Keratinocyte (primary cell): ENCODE measurements at regions not wholly inside any gene's neighbourhood (a gene's known extent, or its start where the extent isn't known, plus 50 kb on each side); places are given as distances from the start of the nearest gene placed in this dataset.

Experiments used
- DNase-seq: peaks from one replicate; pipeline ENCODE4 v3.0.0-alpha.2; 2011; ENCODE audit warnings: low read depth, missing footprints, low spot score
- FAIRE-seq: peaks from 2 replicates; lab custom pipeline; 2011; peaks lifted over from hg19 to GRCh38; lab: Jason Lieb, UNC
- H2AFZ ChIP-seq: 2 replicates; pipeline ENCODE4 v1.6.0; 2012; ENCODE audit warnings: low read length, control low read depth, inconsistent platforms; ENCODE audit not compliant: control insufficient read depth
- H3K27ac ChIP-seq: 2 replicates; pipeline ENCODE4 v1.5.1; 2011; ENCODE audit warnings: low read length; ENCODE audit not compliant: control insufficient read depth, insufficient read depth
- H3K27me3 ChIP-seq: 3 replicates; pipeline ENCODE4 v1.6.0; 2011; ENCODE audit warnings: low read length; ENCODE audit not compliant: control insufficient read depth, insufficient read depth; ENCODE audit errors: extremely low read depth
- H3K36me3 ChIP-seq, 2 experiments: 2 replicates in 1 of 2; 3 replicates in 1 of 2; pipeline ENCODE4 v1.5.1; 2011; ENCODE audit warnings: low read length in 2 of 2, mild to moderate bottlenecking in 1 of 2; ENCODE audit not compliant: control insufficient read depth in 2 of 2, insufficient read depth in 2 of 2; ENCODE audit errors: extremely low read depth in 1 of 2
- H3K4me1 ChIP-seq: 3 replicates; pipeline ENCODE4 v1.5.1; 2011; ENCODE audit warnings: low read length; ENCODE audit not compliant: control insufficient read depth, insufficient read depth; ENCODE audit errors: extremely low read depth
- H3K4me2 ChIP-seq: 3 replicates; pipeline ENCODE4 v1.6.0; 2011; ENCODE audit warnings: low read depth, low read length; ENCODE audit not compliant: control insufficient read depth, insufficient read depth; ENCODE audit errors: extremely low read depth
- H3K4me3 ChIP-seq, 3 experiments: fragments of 200-600 bp in 1 of 3; sonication (generic) in 1 of 3; 2 replicates in 2 of 3; 3 replicates in 1 of 3; pipeline ENCODE4 v1.5.1; 2011 to 2016; ENCODE audit warnings: low read length in 3 of 3, mild to moderate bottlenecking in 3 of 3, control low read depth in 2 of 3, inconsistent platforms in 1 of 3, low read depth in 1 of 3, mixed read lengths in 1 of 3, mixed run types in 1 of 3, moderate library complexity in 1 of 3; ENCODE audit not compliant: control insufficient read depth in 2 of 3, insufficient read depth in 2 of 3; ENCODE audit errors: extremely low read depth in 1 of 3
- H3K79me2 ChIP-seq: 2 replicates; pipeline ENCODE4 v1.6.0; 2012; ENCODE audit warnings: low read length; ENCODE audit not compliant: control insufficient read depth, insufficient read depth
- H3K9ac ChIP-seq: 3 replicates; pipeline ENCODE4 v1.6.0; 2011; ENCODE audit warnings: low read length; ENCODE audit not compliant: control insufficient read depth, insufficient read depth; ENCODE audit errors: extremely low read depth
- H3K9me1 ChIP-seq: 3 replicates; pipeline ENCODE4 v1.6.0; 2011; ENCODE audit warnings: low read length; ENCODE audit not compliant: control insufficient read depth, insufficient read depth; ENCODE audit errors: extremely low read depth
- H3K9me3 ChIP-seq: 2 replicates; pipeline ENCODE4 v1.5.1; 2012; ENCODE audit warnings: low read depth, low read length; ENCODE audit not compliant: control insufficient read depth
- H4K20me1 ChIP-seq: 3 replicates; pipeline ENCODE4 v1.6.0; 2011; ENCODE audit warnings: low read length; ENCODE audit not compliant: control insufficient read depth, insufficient read depth; ENCODE audit errors: extremely low read depth
- EZH2 ChIP-seq: IDR thresholded peaks from one replicate; pipeline ENCODE4 v1.6.1; 2012; ENCODE audit warnings: inconsistent platforms, mild to moderate bottlenecking, low read length, moderate library complexity
- dilution Hi-C: fragments of 300-500 bp; cut with MboI; formaldehyde crosslinking; loops from one replicate; pipeline ENCODE4 v1.7.0; 2020; ENCODE audit warnings: low sequenced_read_pairs; ENCODE audit not compliant: extremely low pct_ligation_motif_present
- TF ChIP-seq, protein P1 (sequence below), 3 experiments: IDR thresholded peaks in 1 of 3; conservative IDR thresholded peaks in 1 of 3; optimal IDR thresholded peaks in 1 of 3; 2 replicates in 2 of 3; 3 replicates in 1 of 3; pipeline versions ENCODE3 to v1.5.1; 2011; ENCODE audit warnings: low read length in 3 of 3, mild to moderate bottlenecking in 3 of 3, moderate library complexity in 2 of 3, control low read depth in 1 of 3, inconsistent platforms in 1 of 3; ENCODE audit not compliant: insufficient read depth in 2 of 3; ENCODE audit errors: extremely low read depth in 1 of 3

- no peak overlapping the region for H3K27ac ChIP-seq
- H3K9me1 ChIP-seq, result no peaks in the 10 kb centered on the region
- no peaks in the 10 kb centered on the region for H3K79me2 ChIP-seq
- dilution Hi-C loops, result no loop called here
- H3K4me1 ChIP-seq, result peaks cover 10% of the 10 kb centered on the region
- no peak for TF ChIP-seq EZH2
- TF ChIP-seq, protein P1, sequence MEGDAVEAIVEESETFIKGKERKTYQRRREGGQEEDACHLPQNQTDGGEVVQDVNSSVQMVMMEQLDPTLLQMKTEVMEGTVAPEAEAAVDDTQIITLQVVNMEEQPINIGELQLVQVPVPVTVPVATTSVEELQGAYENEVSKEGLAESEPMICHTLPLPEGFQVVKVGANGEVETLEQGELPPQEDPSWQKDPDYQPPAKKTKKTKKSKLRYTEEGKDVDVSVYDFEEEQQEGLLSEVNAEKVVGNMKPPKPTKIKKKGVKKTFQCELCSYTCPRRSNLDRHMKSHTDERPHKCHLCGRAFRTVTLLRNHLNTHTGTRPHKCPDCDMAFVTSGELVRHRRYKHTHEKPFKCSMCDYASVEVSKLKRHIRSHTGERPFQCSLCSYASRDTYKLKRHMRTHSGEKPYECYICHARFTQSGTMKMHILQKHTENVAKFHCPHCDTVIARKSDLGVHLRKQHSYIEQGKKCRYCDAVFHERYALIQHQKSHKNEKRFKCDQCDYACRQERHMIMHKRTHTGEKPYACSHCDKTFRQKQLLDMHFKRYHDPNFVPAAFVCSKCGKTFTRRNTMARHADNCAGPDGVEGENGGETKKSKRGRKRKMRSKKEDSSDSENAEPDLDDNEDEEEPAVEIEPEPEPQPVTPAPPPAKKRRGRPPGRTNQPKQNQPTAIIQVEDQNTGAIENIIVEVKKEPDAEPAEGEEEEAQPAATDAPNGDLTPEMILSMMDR (optimal IDR thresholded peaks at IDR 0.05 in 1 of 3, IDR thresholded peaks at IDR 0.05 in 1 of 3, conservative IDR thresholded peaks at IDR 0.05 in 1 of 3; ENCODE audit: extremely low read depth in 1 of 3, insufficient read depth in 2 of 3, low read length in 3 of 3), result no peak
- H3K9ac ChIP-seq, result no peak overlapping the region
- H3K27me3 ChIP-seq, result no peaks in the 10 kb centered on the region
- H3K4me2 ChIP-seq, result peak overlapping the region; percentile 38
- H2AFZ ChIP-seq, result no peak overlapping the region
- FAIRE-seq, result peak; percentile 83
- no peak for DNase-seq
- H3K36me3 ChIP-seq, result no peaks in the 10 kb centered on the region
- peaks cover 2% of the 10 kb centered on the region for H3K9me3 ChIP-seq
- no peaks in the 10 kb centered on the region for H4K20me1 ChIP-seq
- H3K4me3 ChIP-seq, result no peak overlapping the region
These were observed 283.9 kb upstream of the AGA start for GRCh38 chr4:177726111-177726510.

GRCh38 chr4:177728361-177729152, 286.3 kb upstream of the AGA start:
- TF ChIP-seq, protein P1 (optimal IDR thresholded peaks at IDR 0.05 in 1 of 3, IDR thresholded peaks at IDR 0.05 in 1 of 3, conservative IDR thresholded peaks at IDR 0.05 in 1 of 3; ENCODE audit: extremely low read depth in 1 of 3, insufficient read depth in 2 of 3, low read length in 3 of 3), result no peak
- TF ChIP-seq EZH2, result no peak
- Histone ChIP-seq H3K36me3 (no peaks in the 10 kb centered on the region), H3K27ac (peak overlapping the region; percentile 41), H3K79me2 (no peaks in the 10 kb centered on the region), H3K4me2 (no peak overlapping the region), H3K4me1 (peaks cover 10% of the 10 kb centered on the region), H3K9me3 (peaks cover 2% of the 10 kb centered on the region), H3K9me1 (no peaks in the 10 kb centered on the region), H3K27me3 (no peaks in the 10 kb centered on the region), H4K20me1 (no peaks in the 10 kb centered on the region), H3K4me3 (no peak overlapping the region), H3K9ac (no peak overlapping the region), H2AFZ (peak overlapping the region; percentile 5)
- FAIRE-seq (peak; percentile 91), DNase-seq (peak; percentile 49)
- dilution Hi-C loops, result no loop called here
